Endodermal cell (in vitro differentiated cells): ENCODE measurements at regions not wholly inside any gene's neighbourhood (a gene's known extent, or its start where the extent isn't known, plus 50 kb on each side); places are given as distances from the start of the nearest gene placed in this dataset.

Experiments
- DNase-seq: peaks from one replicate; pipeline ENCODE4 v3.0.0-alpha.2; 2017
- H3K27ac ChIP-seq: 2 replicates; pipeline ENCODE4 v1.5.1; 2013; ENCODE audit warnings: mild to moderate bottlenecking, low read depth, low read length, moderate library complexity
- H3K27me3 ChIP-seq: 2 replicates; pipeline ENCODE4 v1.6.1; 2013; ENCODE audit warnings: mild to moderate bottlenecking, low read length, moderate library complexity; ENCODE audit not compliant: insufficient read depth, control insufficient read depth, poor library complexity, severe bottlenecking
- H3K36me3 ChIP-seq: 2 replicates; pipeline ENCODE4 v1.7.0; 2013; ENCODE audit warnings: mild to moderate bottlenecking, low read length, moderate library complexity; ENCODE audit not compliant: control insufficient read depth, insufficient read depth
- H3K4me1 ChIP-seq: one replicate; pipeline ENCODE4 v1.7.0; 2013; ENCODE audit warnings: low read length; ENCODE audit not compliant: control insufficient read depth, insufficient read depth
- H3K4me3 ChIP-seq: 2 replicates; pipeline ENCODE4 v1.5.1; 2013; ENCODE audit warnings: mild to moderate bottlenecking, low read length, moderate library complexity
- H3K9ac ChIP-seq: 2 replicates; pipeline ENCODE4 v1.6.1; 2013; ENCODE audit warnings: mild to moderate bottlenecking, low read length, moderate library complexity; ENCODE audit not compliant: poor library complexity, severe bottlenecking; ENCODE audit errors: extremely low read depth
- H3K9me3 ChIP-seq: 2 replicates; pipeline ENCODE4 v1.6.1; 2013; ENCODE audit warnings: mild to moderate bottlenecking, low read length, moderate library complexity; ENCODE audit not compliant: control insufficient read depth
- H3K27ac Mint-ChIP-seq: 2 replicates; pipeline ENCODE4 v1.8.0; 2020; ENCODE audit warnings: mixed read lengths
- H3K27me3 Mint-ChIP-seq: 2 replicates; pipeline ENCODE4 v1.8.0; 2021; ENCODE audit warnings: mild to moderate bottlenecking, mixed read lengths; ENCODE audit not compliant: insufficient read depth
- H3K36me3 Mint-ChIP-seq: 2 replicates; pipeline ENCODE4 v1.8.0; 2020; ENCODE audit warnings: low read depth, mixed read lengths
- H3K4me1 Mint-ChIP-seq: 2 replicates; pipeline ENCODE4 v1.8.0; 2020; ENCODE audit warnings: mixed read lengths
- H3K4me3 Mint-ChIP-seq: 2 replicates; pipeline ENCODE4 v1.8.0; 2020; ENCODE audit warnings: mild to moderate bottlenecking, moderate library complexity, mixed read lengths
- H3K9me3 Mint-ChIP-seq: 2 replicates; pipeline ENCODE4 v1.8.0; 2020; ENCODE audit warnings: mild to moderate bottlenecking, mixed read lengths
- CTCF ChIP-seq: fragments of 200-600 bp; sonication (generic); conservative IDR thresholded peaks from 2 replicates; pipeline ENCODE4 v1.5.0; 2021; ENCODE audit warnings: antibody characterized with exemption, mild to moderate bottlenecking
- WGBS, 2 experiments: methylation state at CpG; one replicate each; pipeline versions ENCODE4 v1.1.5 to v1.1.7; 2013; ENCODE audit warnings: missing lambda C conversion rate in 2 of 2, mixed read lengths in 1 of 2; ENCODE audit not compliant: insufficient coverage in 1 of 2, insufficient read length in 1 of 2; 5-methylcytosine and 5-hydroxymethylcytosine counted together

- Mint-ChIP-seq H3K9me3 (no peaks in the 10 kb centered on the region), H3K27ac (no peak overlapping the region), H3K36me3 (no peaks in the 10 kb centered on the region), H3K4me1 (peaks cover 9% of the 10 kb centered on the region), H3K4me3 (no peak overlapping the region), H3K27me3 (peaks cover 12% of the 10 kb centered on the region)
- H3K27me3 ChIP-seq, result no peaks in the 10 kb centered on the region
- no peak for TF ChIP-seq CTCF
- no peaks in the 10 kb centered on the region for H3K4me1 ChIP-seq
- no peak overlapping the region for H3K27ac ChIP-seq
- peaks cover 7% of the 10 kb centered on the region for H3K9me3 ChIP-seq
- H3K9ac ChIP-seq, result no peak overlapping the region
- whole genome bisulfite sequencing, 2 experiments, result 91 to 100% methylated on average over 2 of the region's 2 CpGs
- DNase-seq, result no peak
- no peak overlapping the region for H3K4me3 ChIP-seq
- no peaks in the 10 kb centered on the region for H3K36me3 ChIP-seq
These were observed 227.8 kb upstream of the RAB4A start for GRCh38 chr1:229043115-229043514.

GRCh38 chr1:229046251-229046853 is 224.6 kb upstream of the RAB4A start:
- Mint-ChIP-seq H3K9me3 (peaks cover 5% of the 10 kb centered on the region), H3K36me3 (no peaks in the 10 kb centered on the region), H3K4me1 (peaks cover 9% of the 10 kb centered on the region), H3K27ac (no peak overlapping the region), H3K27me3 (peaks cover 12% of the 10 kb centered on the region), H3K4me3 (no peak overlapping the region)
- no peak overlapping the region for H3K27ac ChIP-seq
- no peak overlapping the region for H3K4me3 ChIP-seq
- no peak overlapping the region for H3K9ac ChIP-seq
- DNase-seq, result peak; percentile 43
- no peaks in the 10 kb centered on the region for H3K4me1 ChIP-seq
- 82 to 88% methylated on average over 11 to 14 of the region's 14 CpGs for WGBS, 2 experiments
- no peaks in the 10 kb centered on the region for H3K27me3 ChIP-seq
- no peaks in the 10 kb centered on the region for H3K36me3 ChIP-seq
- TF ChIP-seq CTCF, result peak; percentile 17
- no peaks in the 10 kb centered on the region for H3K9me3 ChIP-seq

GRCh38 chr1:229047161-229047839 is 223.6 kb upstream of the RAB4A start:
- peaks cover 12% of the 10 kb centered on the region for H3K27me3 Mint-ChIP-seq
- no peak overlapping the region for H3K9ac ChIP-seq
- no peak overlapping the region for H3K27ac ChIP-seq
- H3K36me3 ChIP-seq, result no peaks in the 10 kb centered on the region
- no peak overlapping the region for H3K4me3 ChIP-seq
- H3K9me3 Mint-ChIP-seq, result peaks cover 10% of the 10 kb centered on the region
- no peaks in the 10 kb centered on the region for H3K9me3 ChIP-seq
- TF ChIP-seq CTCF, result no peak
- H3K36me3 Mint-ChIP-seq, result no peaks in the 10 kb centered on the region
- DNase-seq, result no peak
- no peaks in the 10 kb centered on the region for H3K4me1 ChIP-seq
- no peaks in the 10 kb centered on the region for H3K27me3 ChIP-seq
- 88 to 89% methylated on average over 6 to 8 of the region's 8 CpGs for WGBS, 2 experiments
- H3K27ac Mint-ChIP-seq, result no peak overlapping the region
- no peak overlapping the region for H3K4me3 Mint-ChIP-seq
- peaks cover 4% of the 10 kb centered on the region for H3K4me1 Mint-ChIP-seq
